Testis (tissue), 2 donors: ENCODE measurements at regions not wholly inside any gene's neighbourhood (a gene's known extent, or its start where the extent isn't known, plus 50 kb on each side); places are given as distances from the start of the nearest gene placed in this dataset.

Experiments used
- DNase-seq: peaks from one replicate; pipeline ENCODE4 v3.0.0-alpha.2; 2019
- H3K27ac ChIP-seq, 2 donors: fragments of 200-600 bp; sonication (generic); one replicate each; pipeline ENCODE4 v1.5.1; 2019
- H3K27me3 ChIP-seq: fragments of 200-600 bp; sonication (generic); one replicate; pipeline ENCODE4 v1.5.1; 2019
- H3K36me3 ChIP-seq: fragments of 200-600 bp; sonication (generic); one replicate; pipeline ENCODE4 v1.5.1; 2017; ENCODE audit warnings: low read depth; ENCODE audit errors: missing control alignments
- H3K4me1 ChIP-seq: fragments of 200-600 bp; sonication (generic); one replicate; pipeline ENCODE4 v1.5.1; 2019
- H3K4me3 ChIP-seq, 2 donors: fragments of 200-600 bp; sonication (generic); one replicate each; pipeline ENCODE4 v1.5.1; 2017 to 2019
- H3K9me3 ChIP-seq: fragments of 200-600 bp; sonication (generic); one replicate; pipeline ENCODE4 v1.5.1; 2017
- POLR2A ChIP-seq: fragments of 450-650 bp; IDR thresholded peaks from one replicate; pipeline ENCODE4 v1.6.1; 2017; ENCODE audit warnings: antibody characterized with exemption, mild to moderate bottlenecking, moderate library complexity
- WGBS, 2 donors: methylation state at CpG; one replicate each; pipeline ENCODE4 v1.1.5; 2018; 5-methylcytosine and 5-hydroxymethylcytosine counted together
- intact Hi-C: fragments of 100-400 bp; cut with DNase I; formaldehyde crosslinking; loops from one replicate; pipeline ENCODE4 v1.15.1; 2023; ENCODE audit warnings: low total_unique reads
- TF ChIP-seq, protein P1 (sequence below), 3 experiments: fragments of 450-650 bp in 2 of 3; fragments of 200-600 bp in 1 of 3; sonication (generic) in 1 of 3; IDR thresholded peaks; one replicate each; pipeline ENCODE4 v1.5.1; 2016 to 2019; ENCODE audit warnings: antibody characterized with exemption in 3 of 3, mild to moderate bottlenecking in 2 of 3, moderate library complexity in 1 of 3

DNA sequence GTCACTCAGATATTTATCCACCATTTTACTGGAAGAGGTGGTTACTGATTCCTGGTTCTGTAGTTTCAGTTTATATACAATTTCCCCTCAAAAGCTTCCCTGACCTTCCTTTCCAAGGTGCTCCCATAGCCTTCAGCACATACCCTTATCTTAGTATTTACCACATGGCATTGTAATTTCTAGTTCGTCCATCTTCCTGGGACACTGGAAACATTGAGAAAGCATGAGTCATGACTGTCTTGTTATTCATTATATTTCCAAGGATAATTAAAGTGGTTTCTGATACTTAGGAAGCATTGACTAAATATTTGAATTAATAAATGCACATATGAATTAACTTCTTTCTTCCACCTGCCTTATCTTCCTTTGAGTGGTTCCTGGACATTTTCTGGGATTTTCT is 203.8 kb downstream of the ETAA1 start:
- Histone ChIP-seq H3K36me3 (no peaks in the 10 kb centered on the region), H3K27me3 (no peaks in the 10 kb centered on the region), H3K4me1 (no peaks in the 10 kb centered on the region), H3K27ac (no peak overlapping the region), H3K9me3 (no peaks in the 10 kb centered on the region), H3K4me3 (no peak overlapping the region)
- no peak for TF ChIP-seq POLR2A
- TF ChIP-seq, protein P1, sequence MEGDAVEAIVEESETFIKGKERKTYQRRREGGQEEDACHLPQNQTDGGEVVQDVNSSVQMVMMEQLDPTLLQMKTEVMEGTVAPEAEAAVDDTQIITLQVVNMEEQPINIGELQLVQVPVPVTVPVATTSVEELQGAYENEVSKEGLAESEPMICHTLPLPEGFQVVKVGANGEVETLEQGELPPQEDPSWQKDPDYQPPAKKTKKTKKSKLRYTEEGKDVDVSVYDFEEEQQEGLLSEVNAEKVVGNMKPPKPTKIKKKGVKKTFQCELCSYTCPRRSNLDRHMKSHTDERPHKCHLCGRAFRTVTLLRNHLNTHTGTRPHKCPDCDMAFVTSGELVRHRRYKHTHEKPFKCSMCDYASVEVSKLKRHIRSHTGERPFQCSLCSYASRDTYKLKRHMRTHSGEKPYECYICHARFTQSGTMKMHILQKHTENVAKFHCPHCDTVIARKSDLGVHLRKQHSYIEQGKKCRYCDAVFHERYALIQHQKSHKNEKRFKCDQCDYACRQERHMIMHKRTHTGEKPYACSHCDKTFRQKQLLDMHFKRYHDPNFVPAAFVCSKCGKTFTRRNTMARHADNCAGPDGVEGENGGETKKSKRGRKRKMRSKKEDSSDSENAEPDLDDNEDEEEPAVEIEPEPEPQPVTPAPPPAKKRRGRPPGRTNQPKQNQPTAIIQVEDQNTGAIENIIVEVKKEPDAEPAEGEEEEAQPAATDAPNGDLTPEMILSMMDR (IDR thresholded peaks at IDR 0.05) = no peak
- WGBS, 2 donors = 42 to 52% methylated on average over 1 of the region's 1 CpG
- DNase-seq = no peak
- intact Hi-C loops = no loop called here

DNA sequence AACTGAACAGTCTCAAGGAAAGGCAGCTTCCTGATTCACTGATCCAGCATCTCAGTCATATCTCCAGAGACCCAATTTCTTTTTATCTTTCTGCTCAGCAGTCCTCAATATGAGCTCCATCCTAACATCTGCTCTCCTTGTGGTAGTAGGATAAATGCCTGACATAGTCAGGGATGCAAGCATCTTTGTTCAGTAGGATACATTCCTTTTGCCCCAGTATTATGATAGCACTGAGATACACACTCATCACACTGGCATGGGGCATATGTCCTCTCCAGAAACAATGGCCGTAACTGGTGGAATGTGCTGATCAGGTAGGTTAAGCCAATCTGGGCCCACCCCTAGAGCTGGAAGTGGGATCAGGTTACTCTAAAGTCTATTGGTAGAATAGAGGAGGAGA is 207.2 kb downstream of the ETAA1 start:
- Histone ChIP-seq H3K27ac (no peak overlapping the region), H3K27me3 (no peaks in the 10 kb centered on the region), H3K36me3 (no peaks in the 10 kb centered on the region), H3K4me1 (no peaks in the 10 kb centered on the region), H3K4me3 (no peak overlapping the region), H3K9me3 (no peaks in the 10 kb centered on the region)
- 84 to 85% methylated on average over 1 of the region's 1 CpG for WGBS, 2 donors
- DNase-seq = no peak
- intact Hi-C loops = no loop called here
- TF ChIP-seq, protein P1 (IDR thresholded peaks at IDR 0.05) = no peak
- TF ChIP-seq POLR2A = no peak

DNA sequence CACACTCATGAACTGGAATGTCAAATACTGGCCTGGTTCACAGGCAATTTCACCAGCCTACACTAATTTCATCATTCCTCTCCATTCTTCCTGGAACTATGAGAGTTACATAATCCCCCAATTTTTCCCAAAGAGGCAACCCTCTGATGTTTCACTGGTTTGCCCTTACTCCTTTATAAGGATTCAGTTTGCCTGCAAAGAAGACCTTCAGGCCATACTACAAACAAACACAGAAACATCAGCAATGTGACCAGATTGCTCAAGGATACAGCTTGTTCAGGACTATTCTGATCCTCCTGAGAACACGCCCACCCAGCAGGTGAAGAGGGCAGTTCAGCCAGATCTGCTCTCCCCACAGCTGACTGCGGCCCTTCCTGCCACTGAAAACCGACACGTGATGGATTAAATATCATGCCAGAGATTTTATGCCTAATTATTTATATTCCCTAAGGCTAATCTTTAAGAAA is 215.5 kb downstream of the ETAA1 start:
- Histone ChIP-seq H3K4me3 (no peak overlapping the region), H3K27ac (no peak overlapping the region), H3K27me3 (no peaks in the 10 kb centered on the region), H3K4me1 (no peaks in the 10 kb centered on the region), H3K36me3 (no peaks in the 10 kb centered on the region), H3K9me3 (no peaks in the 10 kb centered on the region)
- 68 to 78% methylated on average over 4 of the region's 4 CpGs for WGBS, 2 donors
- intact Hi-C loops = no loop called here
- DNase-seq = no peak
- TF ChIP-seq, protein P1 (IDR thresholded peaks at IDR 0.05) = no peak
- TF ChIP-seq POLR2A = no peak

DNA sequence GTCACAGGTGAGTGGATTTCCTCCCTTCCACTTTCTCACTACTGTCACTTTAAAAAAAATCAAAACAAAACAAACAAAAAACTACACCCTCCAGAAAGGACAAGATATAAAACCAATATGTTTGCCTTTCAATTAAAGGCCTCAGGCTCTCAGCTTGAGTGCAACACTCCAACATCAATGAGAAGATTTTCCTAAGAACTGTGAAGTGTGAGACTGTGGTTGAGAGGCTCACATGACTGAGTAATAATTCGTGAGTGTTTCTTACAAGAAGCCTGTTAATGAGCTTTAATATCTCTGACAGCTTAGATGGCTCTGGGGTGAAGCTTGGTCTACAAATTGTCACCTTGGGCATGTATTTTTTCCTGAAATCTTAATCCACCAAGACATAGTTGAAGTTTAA is 216.1 kb downstream of the ETAA1 start:
- no peaks in the 10 kb centered on the region for H3K27me3 ChIP-seq
- TF ChIP-seq, protein P1 (IDR thresholded peaks at IDR 0.05) = no peak
- TF ChIP-seq POLR2A = no peak
- H3K4me1 ChIP-seq = no peaks in the 10 kb centered on the region
- DNase-seq = no peak
- no peaks in the 10 kb centered on the region for H3K9me3 ChIP-seq
- H3K4me3 ChIP-seq = no peak overlapping the region
- H3K36me3 ChIP-seq = no peaks in the 10 kb centered on the region
- 79 to 80% methylated on average over 1 of the region's 1 CpG for WGBS, 2 donors
- intact Hi-C loops = no loop called here
- H3K27ac ChIP-seq = no peak overlapping the region

DNA sequence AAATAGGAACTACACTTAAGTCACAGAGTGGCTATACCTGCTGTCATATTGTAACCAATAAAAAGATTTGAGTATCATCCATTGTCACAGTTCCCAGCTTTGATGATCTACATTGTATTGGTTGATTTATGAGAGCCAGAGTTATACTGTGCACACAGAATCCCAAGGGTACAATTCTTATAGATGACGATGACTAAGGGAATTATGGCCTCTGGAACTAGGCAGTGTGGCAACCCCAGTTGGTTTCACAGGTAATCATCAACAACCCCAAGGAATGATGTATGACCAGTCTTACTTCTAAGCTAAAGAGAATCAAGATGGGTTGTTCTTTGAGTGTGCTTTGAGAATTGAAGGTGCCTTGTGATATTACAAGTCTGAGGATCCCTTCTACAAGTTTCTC is 217.3 kb downstream of the ETAA1 start:
- no peak overlapping the region for H3K27ac ChIP-seq
- no peaks in the 10 kb centered on the region for H3K4me1 ChIP-seq
- H3K27me3 ChIP-seq = no peaks in the 10 kb centered on the region
- H3K4me3 ChIP-seq = no peak overlapping the region
- H3K9me3 ChIP-seq = no peaks in the 10 kb centered on the region
- intact Hi-C loops = no loop called here
- 100% methylated on average over 1 of the region's 1 CpG for WGBS, 2 donors
- TF ChIP-seq POLR2A = no peak
- TF ChIP-seq, protein P1 (IDR thresholded peaks at IDR 0.05) = no peak
- no peaks in the 10 kb centered on the region for H3K36me3 ChIP-seq
- no peak for DNase-seq
